GM19240 (cell line): ENCODE measurements at regions not wholly inside any gene's neighbourhood (a gene's known extent, or its start where the extent isn't known, plus 50 kb on each side); places are given as distances from the start of the nearest gene placed in this dataset.

Experiments
- DNase-seq: peaks from one replicate; pipeline ENCODE4 v3.0.0; 2011; ENCODE audit warnings: low spot score; ENCODE audit not compliant: insufficient read length

DNA sequence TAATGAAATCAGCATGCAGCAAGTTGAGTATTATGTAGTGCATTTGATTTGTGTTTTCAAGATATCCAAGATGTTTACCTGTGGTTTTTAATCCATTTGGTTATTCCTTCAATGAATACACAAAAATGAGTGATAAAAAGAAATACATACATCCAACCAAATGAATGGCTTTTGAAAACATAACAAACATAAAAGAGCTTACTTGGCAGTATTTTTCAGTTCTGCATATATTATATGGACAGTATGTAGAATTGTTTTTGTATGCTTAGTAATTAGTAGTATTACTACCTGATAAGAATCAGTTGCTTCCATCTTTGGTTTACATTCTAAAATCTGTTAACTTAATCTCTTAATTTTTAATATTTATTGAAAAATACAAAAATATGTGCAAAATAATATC lies 908.9 kb upstream of the AGA start:
- DNase-seq = no peak

DNA sequence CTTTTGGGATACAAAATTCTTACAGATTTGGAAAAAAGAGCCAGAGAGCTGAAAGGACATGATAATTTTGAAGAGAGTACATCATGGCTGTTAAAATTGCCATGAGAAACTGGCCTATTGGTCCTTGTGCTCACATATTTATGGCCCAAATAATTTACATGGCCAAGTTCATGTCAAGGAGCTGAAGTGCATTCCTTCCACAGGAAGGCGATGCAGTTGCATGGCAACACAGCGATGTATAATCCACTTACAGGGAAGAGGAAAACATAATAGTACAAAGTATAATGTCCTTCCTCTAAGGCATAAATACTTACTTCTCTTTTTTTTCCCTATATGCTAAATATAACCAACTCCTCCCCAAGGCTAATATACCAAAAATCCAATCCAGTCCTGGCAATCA lies 914.5 kb upstream of the AGA start:
- no peak for DNase-seq

DNA sequence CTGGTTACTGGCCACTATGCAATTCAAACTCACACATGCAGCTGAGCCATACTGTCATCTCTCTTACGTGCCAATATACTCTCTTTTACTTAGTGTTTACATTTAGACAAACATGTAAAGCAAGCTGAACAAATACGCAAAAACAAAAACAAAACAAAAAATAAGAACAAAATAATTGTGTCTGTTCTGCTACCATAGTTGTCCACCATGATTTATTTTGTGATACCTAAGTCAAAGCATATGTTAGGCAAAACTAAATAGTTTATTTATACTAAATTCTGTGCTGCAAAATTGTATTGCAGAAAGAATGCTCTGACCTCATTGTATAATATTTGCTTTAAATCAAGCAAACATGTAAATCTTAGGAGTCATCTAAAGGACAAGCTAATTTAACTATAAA lies 943.2 kb upstream of the AGA start:
- DNase-seq = no peak

DNA sequence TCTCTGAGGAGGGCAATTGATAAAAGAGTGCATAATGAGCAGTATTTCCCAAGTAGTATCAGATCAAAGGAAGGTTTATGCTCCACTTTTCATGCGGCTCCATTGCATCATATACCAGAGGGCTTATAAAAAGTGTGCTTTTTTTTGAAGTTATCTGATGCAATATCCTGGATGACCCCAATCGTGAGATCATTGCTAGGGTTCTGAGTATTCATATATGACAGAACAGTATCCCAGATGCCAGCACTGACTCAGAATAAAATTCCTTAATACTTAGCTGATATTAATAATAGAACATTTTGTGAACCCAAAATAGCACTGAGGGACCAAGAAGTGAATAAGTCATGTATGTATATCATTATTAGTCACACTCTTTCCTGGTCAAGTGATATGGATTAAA lies 945.5 kb upstream of the AGA start:
- no peak for DNase-seq

GRCh38 chr4:178395798-178396197 lies 953.6 kb upstream of the AGA start:
- DNase-seq = no peak

GRCh38 chr4:178412455-178412854 lies 970.2 kb upstream of the AGA start:
- no peak for DNase-seq

DNA sequence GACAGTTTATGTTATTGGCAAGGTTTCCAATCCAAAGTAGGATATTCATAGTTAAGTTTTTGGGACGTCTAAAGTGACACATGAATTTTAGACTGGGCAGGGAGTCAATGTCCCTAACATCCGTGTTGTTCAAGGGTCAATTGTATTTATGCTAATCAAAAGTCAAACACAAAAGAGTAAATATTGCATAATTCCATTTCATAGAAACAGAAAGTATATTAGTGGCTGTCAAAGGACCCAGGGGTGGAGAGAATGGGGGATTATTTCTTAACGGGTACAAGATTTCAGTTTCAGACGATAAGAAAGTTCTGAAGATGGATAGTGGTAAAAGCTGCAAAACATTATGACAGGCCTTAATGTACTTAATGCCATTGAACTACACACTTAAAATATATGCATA lies 971.8 kb upstream of the AGA start:
- no peak for DNase-seq

- no peak for DNase-seq
These were observed 972.7 kb upstream of the AGA start for GRCh38 chr4:178414881-178415446.

DNA sequence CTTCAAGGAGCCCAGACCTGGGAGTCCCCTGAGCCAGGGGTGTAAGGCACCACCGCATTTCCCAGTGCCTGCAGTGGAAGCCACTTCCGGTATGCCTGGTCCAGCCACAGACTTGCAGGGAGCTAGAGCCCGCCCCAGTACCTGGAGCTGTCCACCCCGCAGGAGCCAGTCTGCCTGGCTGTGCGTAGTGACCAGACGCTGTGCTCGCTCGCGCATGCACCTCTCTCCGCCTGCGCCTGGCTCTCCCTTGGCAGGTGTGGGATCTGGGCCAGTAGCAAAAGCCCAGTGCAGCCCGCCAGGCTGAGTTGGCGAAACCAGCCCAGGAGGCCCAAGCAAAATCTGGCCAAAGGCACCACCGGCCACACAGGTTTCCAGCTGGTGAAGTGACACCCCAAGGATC lies 973.7 kb upstream of the AGA start:
- no peak for DNase-seq

GRCh38 chr4:178423366-178423765 lies 981.1 kb upstream of the AGA start:
- no peak for DNase-seq

DNA sequence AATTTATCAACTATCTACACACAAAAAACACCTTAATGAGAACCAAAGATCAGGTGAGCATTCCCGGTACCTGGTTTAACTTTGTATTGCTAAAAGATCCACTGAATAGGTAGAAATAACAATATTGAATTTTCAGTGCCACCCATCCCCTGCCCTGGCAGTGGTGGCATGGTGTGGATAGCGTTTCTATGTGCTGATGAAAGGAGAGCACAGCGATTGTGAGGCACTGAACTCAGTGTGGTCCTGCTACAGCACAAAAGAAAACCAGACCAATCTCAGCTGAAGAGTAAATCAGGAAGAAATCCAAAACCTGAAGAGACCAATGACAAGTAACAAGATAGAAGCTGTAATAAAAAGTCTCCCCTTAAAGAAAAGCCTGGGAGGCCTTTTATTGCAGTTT lies 984.6 kb upstream of the AGA start:
- no peak for DNase-seq

DNA sequence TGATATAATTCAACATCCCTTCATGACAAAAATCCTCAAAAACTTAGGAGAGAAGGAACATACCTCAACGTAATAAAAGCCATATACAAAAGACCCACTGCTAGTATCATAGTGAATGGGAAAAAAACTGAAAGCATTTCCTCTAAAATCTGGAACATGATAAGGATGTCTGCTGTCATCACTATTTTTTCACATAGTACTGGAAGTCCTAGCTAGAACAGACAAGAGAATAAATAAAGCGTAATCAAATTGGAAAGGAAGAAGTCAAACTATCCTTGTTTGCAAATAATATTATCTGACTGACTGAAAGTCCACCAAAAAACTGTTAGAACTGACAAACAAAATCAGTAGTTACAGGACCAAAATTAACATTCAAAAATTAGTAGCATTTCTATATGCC lies 985.4 kb upstream of the AGA start:
- no peak for DNase-seq

DNA sequence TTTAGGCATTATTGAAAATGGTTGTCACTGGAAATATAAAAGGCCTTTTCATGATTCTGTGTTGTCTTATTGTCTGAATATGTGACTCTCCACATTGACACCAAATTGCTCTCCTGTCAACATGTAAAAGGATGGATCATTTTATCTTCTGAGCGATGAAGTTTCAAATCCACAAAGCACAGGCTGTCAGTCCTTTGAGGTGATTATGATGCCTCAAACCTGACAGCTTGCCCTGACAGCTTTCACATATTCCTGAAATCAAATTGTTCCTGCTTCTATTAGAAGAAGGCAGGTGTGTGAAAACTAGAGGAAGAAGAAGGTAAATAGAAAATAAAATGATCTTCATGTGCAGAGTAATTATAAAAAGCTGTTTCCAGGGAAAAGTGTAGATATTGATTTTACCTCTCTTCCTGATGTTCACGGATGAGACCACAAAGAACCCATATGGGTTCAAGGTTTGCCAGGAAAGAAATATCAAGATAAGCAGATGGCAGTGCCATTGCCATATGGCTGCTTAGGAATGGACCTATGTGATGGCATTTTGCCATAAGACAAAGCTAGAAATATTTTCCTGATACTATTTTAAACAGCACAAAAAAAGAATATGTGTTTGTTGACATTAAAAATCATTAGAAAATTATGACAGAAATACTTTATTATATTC lies 1006.3 kb upstream of the AGA start:
- DNase-seq = no peak

- no peak for DNase-seq
These were observed 1008.4 kb upstream of the AGA start for GRCh38 chr4:178450614-178451013.

GRCh38 chr4:178453057-178453456 lies 1010.8 kb upstream of the AGA start:
- DNase-seq = no peak

DNA sequence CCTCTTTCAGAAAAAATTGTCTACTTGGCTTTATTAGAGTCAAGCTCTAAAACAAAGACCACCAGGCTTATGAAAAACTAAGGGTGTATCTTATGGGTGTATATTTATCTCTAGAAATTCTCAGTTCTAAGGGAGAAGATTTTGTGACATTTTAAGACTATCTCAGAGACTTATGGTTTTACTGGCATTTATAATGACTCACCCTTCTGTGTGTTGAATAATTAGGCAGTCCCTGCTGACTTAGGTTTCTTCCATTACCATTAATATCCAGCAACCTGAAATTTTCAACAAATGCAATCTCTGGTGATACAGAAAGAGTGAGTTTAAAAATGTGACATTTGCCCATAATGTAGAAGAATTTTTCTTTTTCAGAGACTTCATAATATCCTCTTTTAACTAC lies 1015.0 kb upstream of the AGA start:
- DNase-seq = no peak

- no peak for DNase-seq
These were observed 1020.5 kb upstream of the AGA start for GRCh38 chr4:178462710-178463109.

- no peak for DNase-seq
These were observed 1021.5 kb upstream of the AGA start for GRCh38 chr4:178463747-178464146.

DNA sequence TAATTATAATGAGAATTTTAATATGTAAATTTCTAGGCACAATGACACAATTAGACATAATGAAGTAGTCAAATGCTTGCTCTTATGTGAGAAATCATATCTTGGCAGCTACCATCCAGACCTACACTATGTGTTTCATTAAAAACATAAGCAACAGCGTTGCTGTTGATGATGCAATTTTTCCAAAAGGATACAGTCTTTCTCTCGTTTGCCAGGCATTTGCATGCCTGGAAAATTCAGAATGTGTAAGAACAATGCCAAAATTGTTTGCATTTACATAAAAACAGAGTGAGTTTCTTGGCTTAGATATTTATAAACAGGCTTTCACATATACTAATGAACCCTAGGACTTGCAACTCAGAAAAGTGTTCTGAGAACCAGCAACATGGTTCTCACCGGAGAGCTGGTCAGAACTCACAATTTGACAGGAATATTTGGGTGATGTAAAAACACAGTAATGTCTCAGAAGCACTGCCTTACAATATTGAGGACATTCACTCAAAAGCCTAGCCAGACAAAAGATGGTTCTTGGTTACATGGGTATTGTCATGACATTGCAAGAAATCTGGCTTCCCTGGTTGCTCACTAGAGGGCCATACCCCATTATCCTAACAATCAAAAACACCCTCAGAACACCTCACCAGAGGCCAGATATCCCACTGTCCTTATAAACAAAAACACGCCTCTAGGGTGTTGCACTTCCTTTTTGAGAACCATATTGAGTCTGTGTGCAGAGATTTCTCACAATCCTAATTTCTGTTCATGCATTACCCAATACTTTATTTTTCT lies 1029.0 kb upstream of the AGA start:
- no peak for DNase-seq

DNA sequence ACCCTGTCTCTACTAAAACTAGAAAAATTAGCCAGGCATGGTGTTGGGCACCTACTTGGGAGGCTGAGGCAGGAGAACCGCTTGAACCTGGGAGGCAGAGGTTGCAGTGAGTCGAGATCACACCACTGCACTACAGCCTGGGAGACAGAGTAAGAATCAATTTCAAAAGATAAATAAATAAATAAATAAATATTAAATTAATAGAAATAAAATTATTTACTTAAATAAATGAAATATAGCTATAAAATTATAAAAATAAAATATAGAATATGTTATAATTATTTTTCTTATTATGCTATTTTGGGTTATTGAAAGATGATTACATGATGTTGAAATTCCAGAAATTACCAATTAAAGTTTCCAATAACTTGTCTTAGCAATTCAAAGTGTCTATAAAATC lies 1029.8 kb upstream of the AGA start:
- DNase-seq = no peak

GRCh38 chr4:178480105-178480504 lies 1037.9 kb upstream of the AGA start:
- DNase-seq = no peak

- no peak for DNase-seq
These were observed 1038.6 kb upstream of the AGA start for GRCh38 chr4:178480881-178481280.

DNA sequence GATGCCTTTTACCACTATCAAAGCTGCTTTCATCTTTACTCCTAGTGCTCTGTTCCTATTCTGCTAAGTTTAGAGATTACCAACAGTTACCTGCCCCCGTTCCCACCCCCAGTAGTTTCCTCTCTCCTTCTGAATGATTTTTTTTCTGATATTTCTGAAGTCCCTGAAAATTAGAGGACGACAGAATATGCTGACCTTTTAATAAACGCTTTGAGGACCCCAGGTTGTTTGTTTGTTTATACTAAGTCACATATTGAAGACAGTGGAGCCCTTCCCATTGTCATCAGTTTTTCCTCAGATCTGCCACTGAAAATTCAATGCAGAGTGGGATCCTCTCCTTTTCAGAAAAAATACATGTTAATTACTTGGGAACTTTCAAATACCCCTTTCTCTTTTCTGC lies 1039.3 kb upstream of the AGA start:
- DNase-seq = no peak
